ENCODE measurements at regions not wholly inside any gene's neighbourhood (a gene's known extent, or its start where the extent isn't known, plus 50 kb on each side); places are given as distances from the start of the nearest gene placed in this dataset.

DNA sequence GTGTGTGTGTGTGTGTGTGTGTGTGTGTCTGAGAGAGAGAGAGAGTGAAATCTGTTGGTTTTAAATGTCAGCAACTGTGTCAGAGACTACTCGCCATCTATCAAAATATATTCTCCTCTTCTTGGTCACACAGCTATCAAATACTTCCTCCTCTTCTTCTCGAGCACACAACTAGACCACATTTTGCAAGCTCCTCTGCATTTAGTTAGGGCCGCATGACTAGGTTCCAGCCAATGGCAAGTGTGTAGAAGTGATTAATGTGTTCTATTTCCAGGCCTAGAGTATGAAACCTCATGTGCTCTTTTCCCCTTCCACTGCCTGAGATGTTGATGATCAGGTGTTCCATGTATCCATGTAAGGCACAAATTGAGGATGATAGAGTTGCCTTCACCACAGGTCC lies 278.5 kb upstream of the MARCKS start:
- TF ChIP-seq, protein P1, sequence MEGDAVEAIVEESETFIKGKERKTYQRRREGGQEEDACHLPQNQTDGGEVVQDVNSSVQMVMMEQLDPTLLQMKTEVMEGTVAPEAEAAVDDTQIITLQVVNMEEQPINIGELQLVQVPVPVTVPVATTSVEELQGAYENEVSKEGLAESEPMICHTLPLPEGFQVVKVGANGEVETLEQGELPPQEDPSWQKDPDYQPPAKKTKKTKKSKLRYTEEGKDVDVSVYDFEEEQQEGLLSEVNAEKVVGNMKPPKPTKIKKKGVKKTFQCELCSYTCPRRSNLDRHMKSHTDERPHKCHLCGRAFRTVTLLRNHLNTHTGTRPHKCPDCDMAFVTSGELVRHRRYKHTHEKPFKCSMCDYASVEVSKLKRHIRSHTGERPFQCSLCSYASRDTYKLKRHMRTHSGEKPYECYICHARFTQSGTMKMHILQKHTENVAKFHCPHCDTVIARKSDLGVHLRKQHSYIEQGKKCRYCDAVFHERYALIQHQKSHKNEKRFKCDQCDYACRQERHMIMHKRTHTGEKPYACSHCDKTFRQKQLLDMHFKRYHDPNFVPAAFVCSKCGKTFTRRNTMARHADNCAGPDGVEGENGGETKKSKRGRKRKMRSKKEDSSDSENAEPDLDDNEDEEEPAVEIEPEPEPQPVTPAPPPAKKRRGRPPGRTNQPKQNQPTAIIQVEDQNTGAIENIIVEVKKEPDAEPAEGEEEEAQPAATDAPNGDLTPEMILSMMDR (IDR thresholded peaks at IDR 0.05; ENCODE audit: insufficient read depth, low read depth, low read length), result no peak
- H3K27me3 ChIP-seq (ENCODE audit: control insufficient read depth, insufficient read depth, low read length), result no peaks in the 10 kb centered on the region
- no peak for DNase-seq (ENCODE audit: low read depth)
- H3K4me3 ChIP-seq (ENCODE audit: low read depth, low read length), result no peak overlapping the region
- ChIA-PET POLR2A (no interaction called here), CTCF (interaction anchor here (0.7 kb wide), 1 partner anchor 739 kb away, joined by 3 read pairs; no protein-coding TSS in a partner anchor)
- no peaks in the 10 kb centered on the region for H3K36me3 ChIP-seq (ENCODE audit: control insufficient read depth, insufficient read depth, low read length)

DNA sequence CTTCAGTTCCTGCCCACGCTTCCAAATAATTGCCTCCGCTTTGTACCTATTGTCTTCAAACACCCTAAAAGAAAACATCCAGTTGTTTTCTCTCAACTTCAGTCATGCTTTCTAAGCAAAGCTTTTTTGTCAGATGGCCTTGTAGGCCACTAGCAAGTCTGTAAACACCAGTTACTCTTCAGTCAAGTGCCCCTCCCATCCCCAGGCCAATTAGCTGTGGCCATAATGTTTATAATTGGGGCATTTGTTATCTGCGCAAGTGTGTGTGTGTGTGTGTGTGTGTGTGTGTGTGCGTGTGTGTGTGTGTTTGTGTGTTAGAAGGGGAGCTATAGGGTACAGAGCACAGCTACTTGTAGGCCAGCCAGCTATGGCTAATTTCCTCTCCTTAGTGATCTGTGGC lies 272.4 kb upstream of the MARCKS start:
- CTCF ChIA-PET, result interaction anchor here (0.6 to 1.4 kb wide), 5 partner anchors 10 to 488 kb away, joined by 3 to 4 read pairs (median 3); no protein-coding TSS in a partner anchor

DNA sequence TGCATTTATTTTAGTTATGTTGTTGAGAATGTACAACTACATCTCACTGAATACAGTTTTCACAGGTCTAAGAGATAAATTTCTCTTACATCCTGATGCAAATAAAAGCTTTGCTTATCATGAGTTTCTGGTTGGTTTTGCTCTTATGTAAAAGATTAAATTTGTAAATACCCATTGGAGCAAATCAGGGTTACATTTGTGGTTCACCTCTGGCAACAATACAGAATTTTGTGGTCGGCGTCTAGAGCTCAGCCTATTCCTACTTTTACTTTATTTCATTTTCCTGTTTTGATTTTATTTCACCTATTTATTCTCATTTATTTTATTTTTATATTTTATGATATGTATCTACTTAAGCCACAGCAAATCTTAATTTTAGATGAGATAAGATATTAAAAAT lies 271.9 kb upstream of the MARCKS start:
- Histone ChIP-seq H3K36me3 (ENCODE audit: control insufficient read depth, insufficient read depth, low read length) (no peaks in the 10 kb centered on the region), H3K27me3 (ENCODE audit: control insufficient read depth, insufficient read depth, low read length) (no peaks in the 10 kb centered on the region), H3K4me3 (ENCODE audit: low read depth, low read length) (no peak overlapping the region)
- ChIA-PET POLR2A (no interaction called here), CTCF (interaction anchor here (0.6 to 1.4 kb wide), 5 partner anchors 10 to 489 kb away, joined by 3 to 4 read pairs (median 3); no protein-coding TSS in a partner anchor)
- no peak for DNase-seq (ENCODE audit: low read depth)
- TF ChIP-seq, protein P1 (IDR thresholded peaks at IDR 0.05; ENCODE audit: insufficient read depth, low read depth, low read length), result no peak

More for the DNA sequence above, 272.4 kb upstream of the MARCKS start:
- Histone ChIP-seq H3K4me3 (ENCODE audit: low read depth, low read length) (no peak overlapping the region), H3K27me3 (ENCODE audit: control insufficient read depth, insufficient read depth, low read length) (no peaks in the 10 kb centered on the region), H3K36me3 (ENCODE audit: control insufficient read depth, insufficient read depth, low read length) (no peaks in the 10 kb centered on the region)
- POLR2A ChIA-PET, result interaction anchor here (0.7 kb wide), 1 partner anchor 234 kb away, joined by 3 read pairs; no protein-coding TSS in a partner anchor
- TF ChIP-seq, protein P1 (IDR thresholded peaks at IDR 0.05; ENCODE audit: insufficient read depth, low read depth, low read length), result no peak
- DNase-seq (ENCODE audit: low read depth), result no peak

DNA sequence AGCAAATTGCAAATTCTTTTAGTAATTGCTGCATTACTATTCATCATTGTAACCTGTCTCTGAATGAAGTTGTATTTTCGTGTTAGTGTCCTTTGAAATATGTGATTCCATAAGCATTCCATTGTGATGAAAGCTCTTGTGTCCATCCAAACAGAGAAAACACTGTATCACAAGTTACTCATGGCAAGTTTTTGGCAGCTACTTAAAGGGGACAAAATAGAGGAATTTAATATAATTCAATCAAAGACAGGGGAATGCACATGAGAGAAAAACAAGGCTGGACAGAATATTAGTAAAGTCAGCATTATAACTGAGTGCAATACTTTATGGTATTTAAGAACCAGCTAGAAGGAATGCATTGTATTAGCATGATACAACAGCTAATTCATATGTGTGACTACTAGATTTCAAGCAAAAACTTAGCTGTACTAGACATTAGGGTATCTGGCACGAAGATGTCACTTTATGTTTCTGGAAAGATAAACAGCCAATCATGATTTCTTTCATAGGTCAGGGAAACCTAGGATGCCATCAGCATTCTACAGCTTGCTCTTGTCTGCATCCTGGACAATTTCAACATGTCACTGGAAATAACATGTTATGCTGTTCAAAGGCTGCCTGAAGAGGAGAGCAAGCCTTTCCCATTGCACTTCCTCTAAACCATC lies 270.6 kb upstream of the MARCKS start:
- POLR2A ChIA-PET, result interaction anchor here (0.5 kb wide), 1 partner anchor 1613 kb away, joined by 3 read pairs; no protein-coding TSS in a partner anchor
- no peak overlapping the region for H3K4me3 ChIP-seq (ENCODE audit: low read depth, low read length)
- CTCF ChIA-PET, result interaction anchor here (0.5 to 1.3 kb wide), 5 partner anchors 17 to 301 kb away, joined by 3 read pairs; no protein-coding TSS in a partner anchor
- TF ChIP-seq, protein P1 (IDR thresholded peaks at IDR 0.05; ENCODE audit: insufficient read depth, low read depth, low read length), result no peak
- no peaks in the 10 kb centered on the region for H3K36me3 ChIP-seq (ENCODE audit: control insufficient read depth, insufficient read depth, low read length)
- DNase-seq (ENCODE audit: low read depth), result no peak
- no peaks in the 10 kb centered on the region for H3K27me3 ChIP-seq (ENCODE audit: control insufficient read depth, insufficient read depth, low read length)

DNA sequence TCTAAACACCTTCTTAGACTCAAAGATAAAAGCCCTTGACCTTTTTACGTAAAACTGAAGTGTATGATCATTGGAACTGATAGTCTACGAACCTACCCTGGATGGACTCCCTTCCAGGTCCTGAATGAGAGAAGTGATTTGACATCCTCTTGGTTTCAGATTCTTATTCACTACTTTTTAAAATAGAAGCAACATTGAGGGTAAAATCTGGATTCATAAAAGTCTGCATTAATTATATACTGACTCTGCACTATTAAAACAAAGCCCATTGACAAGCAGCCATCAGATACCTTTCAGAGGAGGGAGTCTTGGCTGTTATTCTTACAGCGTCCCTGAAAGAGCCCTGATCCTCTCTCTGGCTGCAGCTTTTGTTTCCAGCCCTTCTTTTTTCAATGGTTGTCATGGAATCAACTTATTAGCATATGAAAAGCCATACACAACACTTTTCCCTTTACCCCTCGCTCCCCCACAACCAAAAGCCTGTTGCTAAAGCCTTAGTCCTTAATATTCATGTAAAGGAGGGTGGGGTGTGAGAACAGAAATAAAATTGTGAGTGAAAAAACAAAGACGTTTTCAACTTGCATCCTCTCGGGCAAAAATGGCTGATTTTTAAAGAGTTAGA lies 270.0 kb upstream of the MARCKS start:
- TF ChIP-seq, protein P1 (IDR thresholded peaks at IDR 0.05; ENCODE audit: insufficient read depth, low read depth, low read length), result no peak
- POLR2A ChIA-PET, result interaction anchor here (0.5 kb wide), 1 partner anchor 1614 kb away, joined by 3 read pairs; no protein-coding TSS in a partner anchor
- Histone ChIP-seq H3K36me3 (ENCODE audit: control insufficient read depth, insufficient read depth, low read length) (no peaks in the 10 kb centered on the region), H3K27me3 (ENCODE audit: control insufficient read depth, insufficient read depth, low read length) (no peaks in the 10 kb centered on the region), H3K4me3 (ENCODE audit: low read depth, low read length) (no peak overlapping the region)
- DNase-seq (ENCODE audit: low read depth), result no peak
- CTCF ChIA-PET, result interaction anchor here (0.5 to 1.3 kb wide), 7 partner anchors 17 to 300 kb away, joined by 3 to 4 read pairs (median 3); no protein-coding TSS in a partner anchor

All from BJ (cell line).